K562 (cell line): ENCODE measurements at regions not wholly inside any gene's neighbourhood (a gene's known extent, or its start where the extent isn't known, plus 50 kb on each side); places are given as distances from the start of the nearest gene placed in this dataset.

Experiments used
- ATAC-seq: fragments of 200-7000 bp; cut with Tn5 transposase; 3 replicates; pipeline ENCODE4 v1.9.1; 2020; ENCODE audit warnings: moderate library complexity
- BruUV-seq: library from RNA; stranded (reverse); fragments of 400-500 nt; replicated peaks from 2 replicates; lab custom pipeline; 2021; lab: Mats Ljungman, UMichigan
- CTCF ChIA-PET: fragments of 300-600 bp; formaldehyde crosslinking; extraction: SDS; loops from one replicate; lab custom pipeline; 2021; ENCODE audit warnings: low intra/inter-chr PET ratio; lab: Yijun Ruan, JAX
- POLR2A ChIA-PET: fragments of 300-600, 350-650 bp; sonication (Branson Sonifier 250); formaldehyde crosslinking; extraction: SDS; loops from one replicate; lab custom pipeline; 2021; ENCODE audit warnings: antibody characterized with exemption, inconsistent platforms; lab: Yijun Ruan, JAX
- DNase-seq, 4 experiments: peaks; one replicate each; pipeline versions ENCODE4 v3.0.0 to v3.0.0-alpha.2; 2011 to 2018; ENCODE audit warnings: low spot score in 3 of 4, mixed read lengths in 3 of 4; ENCODE audit errors: extremely low read depth in 1 of 4
- FAIRE-seq: peaks from 2 replicates; lab custom pipeline; 2011; peaks lifted over from hg19 to GRCh38; lab: Jason Lieb, UNC
- H2AFZ ChIP-seq: 2 replicates; pipeline ENCODE4 v1.6.0; 2011; ENCODE audit warnings: low read depth, low read length, control low read depth, inconsistent platforms
- H3K27ac ChIP-seq: fragments of 200-600 bp; 3 replicates; pipeline ENCODE4 v1.8.0; 2011; ENCODE audit warnings: low read depth, mild to moderate bottlenecking, control low read depth, inconsistent platforms, low read length, moderate library complexity, mixed read lengths; ENCODE audit errors: extremely low read depth
- H3K27me3 ChIP-seq, 2 experiments: fragments of 300-600 bp in 1 of 2; 2 replicates in 1 of 2; 3 replicates in 1 of 2; pipeline versions ENCODE4 v1.6.0 to v1.8.0; 2011; ENCODE audit warnings: inconsistent platforms in 2 of 2, low read length in 2 of 2, mild to moderate bottlenecking in 1 of 2, mixed read lengths in 1 of 2, moderate library complexity in 1 of 2; ENCODE audit not compliant: control insufficient read depth in 2 of 2, insufficient read depth in 2 of 2
- H3K36me3 ChIP-seq: fragments of 300-600 bp; 3 replicates; pipeline ENCODE4 v1.8.0; 2011; ENCODE audit warnings: mild to moderate bottlenecking, low read length, inconsistent platforms; ENCODE audit not compliant: control insufficient read depth, insufficient read depth
- H3K4me1 ChIP-seq, 2 experiments: fragments of 200-600 bp in 1 of 2; replicated peaks in 1 of 2; 2 replicates in 1 of 2; 3 replicates in 1 of 2; pipeline versions ENCODE4 v1.5.1 to v1.8.0; 2011; ENCODE audit warnings: inconsistent platforms in 2 of 2, low read length in 2 of 2, mild to moderate bottlenecking in 1 of 2, mixed read lengths in 1 of 2, moderate library complexity in 1 of 2; ENCODE audit not compliant: control insufficient read depth in 2 of 2, insufficient read depth in 2 of 2
- H3K4me2 ChIP-seq: 2 replicates; pipeline ENCODE4 v1.6.1; 2011; ENCODE audit warnings: low read length, control low read depth, inconsistent platforms, mixed read lengths; ENCODE audit not compliant: insufficient read depth
- H3K4me3 ChIP-seq: fragments of 200-600 bp; sonication (generic), shearing (Covaris generic); 2 replicates; pipeline ENCODE4 v1.5.1; 2016; ENCODE audit warnings: control low read depth, inconsistent platforms
- H3K79me2 ChIP-seq: fragments of 200-600 bp; 3 replicates; pipeline ENCODE4 v1.8.0; 2011; ENCODE audit warnings: low read length, inconsistent platforms; ENCODE audit not compliant: control insufficient read depth, insufficient read depth
- H3K9ac ChIP-seq, 2 experiments: 2 replicates each; pipeline versions ENCODE4 v1.6.0 to v1.6.1; 2011; ENCODE audit warnings: low read depth in 2 of 2, low read length in 2 of 2, control low read depth in 1 of 2, inconsistent platforms in 1 of 2, mild to moderate bottlenecking in 1 of 2, mixed read lengths in 1 of 2; ENCODE audit not compliant: insufficient read depth in 1 of 2
- H3K9me1 ChIP-seq: one replicate; pipeline ENCODE4 v1.6.0; 2011; ENCODE audit warnings: inconsistent platforms, mild to moderate bottlenecking, low read length, moderate library complexity; ENCODE audit not compliant: control insufficient read depth, insufficient read depth
- H3K9me3 ChIP-seq: replicated peaks from 2 replicates; pipeline ENCODE4 v1.5.1; 2011; ENCODE audit warnings: low read depth, low read length, inconsistent platforms; ENCODE audit not compliant: control insufficient read depth, insufficient read depth
- H4K20me1 ChIP-seq: replicated peaks from 2 replicates; pipeline ENCODE4 v1.6.1; 2011; ENCODE audit warnings: low read length, inconsistent platforms, mixed read lengths; ENCODE audit not compliant: control insufficient read depth, insufficient read depth
- ARID1B ChIP-seq: fragments of 450-650 bp; IDR thresholded peaks from 2 replicates; pipeline ENCODE4 v1.6.1; 2016; ENCODE audit warnings: antibody characterized with exemption, mild to moderate bottlenecking, inconsistent platforms
- BCOR ChIP-seq: fragments of 450-650 bp; IDR thresholded peaks from 2 replicates; pipeline ENCODE4 v1.6.1; 2016
- CBFA2T2 ChIP-seq: fragments of 450-650 bp; conservative IDR thresholded peaks from 2 replicates; pipeline ENCODE4 v1.6.1; 2017; ENCODE audit warnings: mild to moderate bottlenecking
- CBFA2T3 ChIP-seq: fragments of 450-650 bp; IDR thresholded peaks from 2 replicates; pipeline ENCODE4 v1.6.1; 2017
- DPF2 ChIP-seq: fragments of 450-650 bp; IDR thresholded peaks from 2 replicates; pipeline ENCODE4 v1.6.1; 2016
- HMG20A ChIP-seq: fragments of 450-650 bp; formaldehyde crosslinking; conservative IDR thresholded peaks from 2 replicates; pipeline ENCODE4 v1.4.0; 2020; ENCODE audit warnings: mild to moderate bottlenecking, mixed read lengths
- MEIS2 ChIP-seq: fragments of 450-650 bp; IDR thresholded peaks from 2 replicates; pipeline ENCODE4 v1.6.1; 2014; ENCODE audit warnings: mild to moderate bottlenecking; ENCODE audit not compliant: partially characterized antibody
- MTA2 ChIP-seq: fragments of 450-650 bp; IDR thresholded peaks from 2 replicates; pipeline ENCODE4 v1.6.1; 2016; ENCODE audit warnings: low read depth
- NCOR1 ChIP-seq: fragments of 450-650 bp; IDR thresholded peaks from 2 replicates; pipeline ENCODE4 v1.6.1; 2016; ENCODE audit warnings: mild to moderate bottlenecking, moderate library complexity
- NFIC ChIP-seq: fragments of 450-650 bp; IDR thresholded peaks from 2 replicates; pipeline ENCODE4 v1.6.1; 2017; ENCODE audit warnings: mild to moderate bottlenecking, inconsistent platforms
- POLR2AphosphoS5 ChIP-seq: IDR thresholded peaks from 2 replicates; pipeline ENCODE4 v1.6.1; 2011; ENCODE audit warnings: mild to moderate bottlenecking, low read depth, low read length, moderate library complexity; ENCODE audit not compliant: control insufficient read depth, insufficient read depth
- SMARCA4 ChIP-seq: fragments of 450-650 bp; IDR thresholded peaks from 2 replicates; pipeline ENCODE4 v1.6.1; 2016
- SOX6 ChIP-seq: fragments of 450-650 bp; IDR thresholded peaks from 2 replicates; pipeline ENCODE4 v1.6.1; 2014; ENCODE audit warnings: mild to moderate bottlenecking
- TAL1 ChIP-seq: fragments of 450-650 bp; IDR thresholded peaks from 2 replicates; pipeline ENCODE4 v1.6.1; 2016; ENCODE audit warnings: mild to moderate bottlenecking
- TCF3 ChIP-seq: sonication (generic); formaldehyde crosslinking; IDR thresholded peaks from 2 replicates; pipeline ENCODE4 v1.4.0; 2020; ENCODE audit warnings: mild to moderate bottlenecking, missing genetic modification reagents
- TEAD4 ChIP-seq, 2 experiments: sonication (generic) in 1 of 2; formaldehyde crosslinking in 1 of 2; IDR thresholded peaks; 2 replicates each; pipeline versions ENCODE4 v1.6.1 to v1.8.0; 2012 to 2022; ENCODE audit warnings: borderline replicate concordance in 1 of 2, inconsistent platforms in 1 of 2, low read length in 1 of 2, mild to moderate bottlenecking in 1 of 2, missing genetic modification reagents in 1 of 2
- ZNF134 ChIP-seq: fragments of 250-450 bp; sonication (Bioruptor Pico); conservative IDR thresholded peaks from 2 replicates; pipeline ENCODE4 v1.4.0; 2020
- ZNF644 ChIP-seq: fragments of 200-800 bp; sonication (Bioruptor generic); IDR thresholded peaks from 2 replicates; pipeline ENCODE4 v1.6.1; 2016; ENCODE audit warnings: low read depth, missing genetic modification characterization, missing compliant biosample characterization
- in situ Hi-C: fragments of 300-500 bp; cut with MboI; formaldehyde crosslinking; loops from 4 replicates; pipeline ENCODE4 v1.15.0; 2018; ENCODE audit warnings: inconsistent platforms, mixed read lengths
- intact Hi-C: fragments of 100-400 bp; cut with micrococcal nuclease; formaldehyde crosslinking; loops from 2 replicates; pipeline ENCODE4 v1.14.2; 2022
- TF ChIP-seq, protein P1 (sequence below): fragments of 450-650 bp; IDR thresholded peaks from 2 replicates; pipeline ENCODE4 v1.6.1; 2016
- TF ChIP-seq, protein P2 (sequence below): fragments of 450-650 bp; formaldehyde crosslinking; IDR thresholded peaks from 2 replicates; pipeline ENCODE4 v1.4.0; 2022; ENCODE audit warnings: missing genetic modification characterization
- TF ChIP-seq, protein P3 (sequence below), 2 experiments: IDR thresholded peaks; 2 replicates each; pipeline ENCODE4 v1.6.1; 2012; ENCODE audit warnings: improper control_type of control experiment in 2 of 2, low read depth in 2 of 2, low read length in 2 of 2, borderline replicate concordance in 1 of 2

DNA sequence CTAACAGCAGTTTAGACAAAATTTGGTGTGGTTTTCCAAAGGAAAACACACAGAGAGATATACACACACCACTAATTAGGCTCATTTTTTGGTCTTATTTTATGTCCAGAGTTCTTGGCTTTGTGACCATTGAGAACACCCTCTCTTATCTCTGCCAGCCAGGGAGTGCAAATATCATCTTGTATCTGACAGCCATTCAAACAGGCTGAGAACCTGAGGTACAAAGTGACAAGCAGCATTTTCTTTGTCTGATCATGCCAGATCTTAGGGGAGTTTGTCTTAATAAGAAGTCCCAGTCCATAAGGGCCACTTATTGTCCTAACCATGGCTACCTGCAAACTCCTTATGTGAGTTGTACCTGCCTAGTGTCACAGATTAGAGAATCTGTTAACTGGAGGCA, 1165.2 kb downstream of the BRINP3 start:
- H3K36me3 ChIP-seq: no peaks in the 10 kb centered on the region
- in situ Hi-C loops: no loop called here
- CTCF ChIA-PET: no interaction called here

More for the DNA sequence above, 1165.2 kb downstream of the BRINP3 start:
- peak overlapping the region; percentile 19 for H3K4me2 ChIP-seq
- TF ChIP-seq NCOR1 (0 out of 2 replicates have a peak, but pooled peaks have one; percentile 14), CBFA2T2 (peak; percentile 61), BCOR (no peak), SMARCA4 (no peak), CBFA2T3 (peak; percentile 82), TAL1 (peak; percentile 62), NFIC (peak; percentile 30; the same call in 1 of the 2 replicates), DPF2 (peak; percentile 47), TEAD4 (IDR thresholded peaks at IDR 0.05; ENCODE audit: low read length) (peak; percentile 71), TEAD4 (CRISPR knock-in tag; IDR thresholded peaks at IDR 0.05; ENCODE audit: borderline replicate concordance) (no peak), POLR2AphosphoS5 (0 out of 2 replicates have a peak, but pooled peaks have one; percentile 40), TCF3 (CRISPR knock-in tag) (peak; percentile 58; the same call in 1 of the 2 replicates), ZNF644 (no peak), ZNF134 (CRISPR knock-in tag) (no peak), MTA2 (0 out of 2 replicates have a peak, but pooled peaks have one; percentile 32), SOX6 (0 out of 2 replicates have a peak, but pooled peaks have one; percentile 19), ARID1B (peak; percentile 71), HMG20A (CRISPR knock-in tag) (no peak), MEIS2 (peak; percentile 33)
- TF ChIP-seq, protein P1, sequence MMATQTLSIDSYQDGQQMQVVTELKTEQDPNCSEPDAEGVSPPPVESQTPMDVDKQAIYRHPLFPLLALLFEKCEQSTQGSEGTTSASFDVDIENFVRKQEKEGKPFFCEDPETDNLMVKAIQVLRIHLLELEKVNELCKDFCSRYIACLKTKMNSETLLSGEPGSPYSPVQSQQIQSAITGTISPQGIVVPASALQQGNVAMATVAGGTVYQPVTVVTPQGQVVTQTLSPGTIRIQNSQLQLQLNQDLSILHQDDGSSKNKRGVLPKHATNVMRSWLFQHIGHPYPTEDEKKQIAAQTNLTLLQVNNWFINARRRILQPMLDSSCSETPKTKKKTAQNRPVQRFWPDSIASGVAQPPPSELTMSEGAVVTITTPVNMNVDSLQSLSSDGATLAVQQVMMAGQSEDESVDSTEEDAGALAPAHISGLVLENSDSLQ: peak; percentile 28; the same call in 1 of the 2 replicates
- TF ChIP-seq, protein P2, sequence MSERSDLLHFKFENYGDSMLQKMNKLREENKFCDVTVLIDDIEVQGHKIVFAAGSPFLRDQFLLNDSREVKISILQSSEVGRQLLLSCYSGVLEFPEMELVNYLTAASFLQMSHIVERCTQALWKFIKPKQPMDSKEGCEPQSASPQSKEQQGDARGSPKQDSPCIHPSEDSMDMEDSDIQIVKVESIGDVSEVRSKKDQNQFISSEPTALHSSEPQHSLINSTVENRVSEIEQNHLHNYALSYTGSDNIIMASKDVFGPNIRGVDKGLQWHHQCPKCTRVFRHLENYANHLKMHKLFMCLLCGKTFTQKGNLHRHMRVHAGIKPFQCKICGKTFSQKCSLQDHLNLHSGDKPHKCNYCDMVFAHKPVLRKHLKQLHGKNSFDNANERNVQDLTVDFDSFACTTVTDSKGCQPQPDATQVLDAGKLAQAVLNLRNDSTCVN (CRISPR knock-in tag): no peak
- TF ChIP-seq, protein P3, sequence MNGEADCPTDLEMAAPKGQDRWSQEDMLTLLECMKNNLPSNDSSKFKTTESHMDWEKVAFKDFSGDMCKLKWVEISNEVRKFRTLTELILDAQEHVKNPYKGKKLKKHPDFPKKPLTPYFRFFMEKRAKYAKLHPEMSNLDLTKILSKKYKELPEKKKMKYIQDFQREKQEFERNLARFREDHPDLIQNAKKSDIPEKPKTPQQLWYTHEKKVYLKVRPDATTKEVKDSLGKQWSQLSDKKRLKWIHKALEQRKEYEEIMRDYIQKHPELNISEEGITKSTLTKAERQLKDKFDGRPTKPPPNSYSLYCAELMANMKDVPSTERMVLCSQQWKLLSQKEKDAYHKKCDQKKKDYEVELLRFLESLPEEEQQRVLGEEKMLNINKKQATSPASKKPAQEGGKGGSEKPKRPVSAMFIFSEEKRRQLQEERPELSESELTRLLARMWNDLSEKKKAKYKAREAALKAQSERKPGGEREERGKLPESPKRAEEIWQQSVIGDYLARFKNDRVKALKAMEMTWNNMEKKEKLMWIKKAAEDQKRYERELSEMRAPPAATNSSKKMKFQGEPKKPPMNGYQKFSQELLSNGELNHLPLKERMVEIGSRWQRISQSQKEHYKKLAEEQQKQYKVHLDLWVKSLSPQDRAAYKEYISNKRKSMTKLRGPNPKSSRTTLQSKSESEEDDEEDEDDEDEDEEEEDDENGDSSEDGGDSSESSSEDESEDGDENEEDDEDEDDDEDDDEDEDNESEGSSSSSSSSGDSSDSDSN (IDR thresholded peaks at IDR 0.05; ENCODE audit: borderline replicate concordance in 1 of 2, low read depth in 2 of 2, low read length in 2 of 2): no peak
- TF ChIP-seq, all 486 proteins: peak for 14
- DNase-seq (peak in 2 of 4 experiments; percentile 8 to 53), ATAC-seq (peak; percentile 73), FAIRE-seq (no peak)
- Histone ChIP-seq H3K9ac (no peak overlapping the region), H3K27me3 (no peaks in the 10 kb centered on the region), H3K4me1 (no peaks in the 10 kb centered on the region; a peak in 1 of 5 replicates), H3K27ac (peak overlapping the region; percentile 64; the same call in 1 of the 3 replicates), H3K9me3 (no peaks in the 10 kb centered on the region), H2AFZ (no peak overlapping the region), H4K20me1 (no peaks in the 10 kb centered on the region), H3K4me3 (no peak overlapping the region), H3K79me2 (no peaks in the 10 kb centered on the region), H3K9me1 (no peaks in the 10 kb centered on the region)
- intact Hi-C loops: no loop called here
- POLR2A ChIA-PET: no interaction called here
- BruUV-seq: no TSS peak
